Keratinocyte (primary cell): ENCODE measurements at regions not wholly inside any gene's neighbourhood (a gene's known extent, or its start where the extent isn't known, plus 50 kb on each side); places are given as distances from the start of the nearest gene placed in this dataset.
"Not testable (repeated sequence)": the region's sequence is repeated elsewhere in the genome, so short reads cannot be mapped to it uniquely, and the experiment has no call there.

Experiments used
- DNase-seq: peaks from one replicate; pipeline ENCODE4 v3.0.0-alpha.2; 2011; ENCODE audit warnings: low read depth, missing footprints, low spot score
- FAIRE-seq: peaks from 2 replicates; lab custom pipeline; 2011; peaks lifted over from hg19 to GRCh38; lab: Jason Lieb, UNC
- H2AFZ ChIP-seq: 2 replicates; pipeline ENCODE4 v1.6.0; 2012; ENCODE audit warnings: low read length, control low read depth, inconsistent platforms; ENCODE audit not compliant: control insufficient read depth
- H3K27ac ChIP-seq: 2 replicates; pipeline ENCODE4 v1.5.1; 2011; ENCODE audit warnings: low read length; ENCODE audit not compliant: control insufficient read depth, insufficient read depth
- H3K27me3 ChIP-seq: 3 replicates; pipeline ENCODE4 v1.6.0; 2011; ENCODE audit warnings: low read length; ENCODE audit not compliant: control insufficient read depth, insufficient read depth; ENCODE audit errors: extremely low read depth
- H3K36me3 ChIP-seq, 2 experiments: 2 replicates in 1 of 2; 3 replicates in 1 of 2; pipeline ENCODE4 v1.5.1; 2011; ENCODE audit warnings: low read length in 2 of 2, mild to moderate bottlenecking in 1 of 2; ENCODE audit not compliant: control insufficient read depth in 2 of 2, insufficient read depth in 2 of 2; ENCODE audit errors: extremely low read depth in 1 of 2
- H3K4me1 ChIP-seq: 3 replicates; pipeline ENCODE4 v1.5.1; 2011; ENCODE audit warnings: low read length; ENCODE audit not compliant: control insufficient read depth, insufficient read depth; ENCODE audit errors: extremely low read depth
- H3K4me2 ChIP-seq: 3 replicates; pipeline ENCODE4 v1.6.0; 2011; ENCODE audit warnings: low read depth, low read length; ENCODE audit not compliant: control insufficient read depth, insufficient read depth; ENCODE audit errors: extremely low read depth
- H3K4me3 ChIP-seq, 3 experiments: fragments of 200-600 bp in 1 of 3; sonication (generic) in 1 of 3; 2 replicates in 2 of 3; 3 replicates in 1 of 3; pipeline ENCODE4 v1.5.1; 2011 to 2016; ENCODE audit warnings: low read length in 3 of 3, mild to moderate bottlenecking in 3 of 3, control low read depth in 2 of 3, inconsistent platforms in 1 of 3, low read depth in 1 of 3, mixed read lengths in 1 of 3, mixed run types in 1 of 3, moderate library complexity in 1 of 3; ENCODE audit not compliant: control insufficient read depth in 2 of 3, insufficient read depth in 2 of 3; ENCODE audit errors: extremely low read depth in 1 of 3
- H3K79me2 ChIP-seq: 2 replicates; pipeline ENCODE4 v1.6.0; 2012; ENCODE audit warnings: low read length; ENCODE audit not compliant: control insufficient read depth, insufficient read depth
- H3K9ac ChIP-seq: 3 replicates; pipeline ENCODE4 v1.6.0; 2011; ENCODE audit warnings: low read length; ENCODE audit not compliant: control insufficient read depth, insufficient read depth; ENCODE audit errors: extremely low read depth
- H3K9me1 ChIP-seq: 3 replicates; pipeline ENCODE4 v1.6.0; 2011; ENCODE audit warnings: low read length; ENCODE audit not compliant: control insufficient read depth, insufficient read depth; ENCODE audit errors: extremely low read depth
- H3K9me3 ChIP-seq: 2 replicates; pipeline ENCODE4 v1.5.1; 2012; ENCODE audit warnings: low read depth, low read length; ENCODE audit not compliant: control insufficient read depth
- H4K20me1 ChIP-seq: 3 replicates; pipeline ENCODE4 v1.6.0; 2011; ENCODE audit warnings: low read length; ENCODE audit not compliant: control insufficient read depth, insufficient read depth; ENCODE audit errors: extremely low read depth
- CTCF ChIP-seq, 3 experiments: IDR thresholded peaks in 1 of 3; conservative IDR thresholded peaks in 1 of 3; optimal IDR thresholded peaks in 1 of 3; 2 replicates in 2 of 3; 3 replicates in 1 of 3; pipeline versions ENCODE3 to v1.5.1; 2011; ENCODE audit warnings: low read length in 3 of 3, mild to moderate bottlenecking in 3 of 3, moderate library complexity in 2 of 3, control low read depth in 1 of 3, inconsistent platforms in 1 of 3; ENCODE audit not compliant: insufficient read depth in 2 of 3; ENCODE audit errors: extremely low read depth in 1 of 3
- EZH2 ChIP-seq: IDR thresholded peaks from one replicate; pipeline ENCODE4 v1.6.1; 2012; ENCODE audit warnings: inconsistent platforms, mild to moderate bottlenecking, low read length, moderate library complexity
- dilution Hi-C: fragments of 300-500 bp; cut with MboI; formaldehyde crosslinking; loops from one replicate; pipeline ENCODE4 v1.7.0; 2020; ENCODE audit warnings: low sequenced_read_pairs; ENCODE audit not compliant: extremely low pct_ligation_motif_present

GRCh38 chr22:47406180-47406834 is 643.9 kb downstream of the TBC1D22A start:
- Histone ChIP-seq H3K4me2 (no peak overlapping the region), H3K4me3 (no peak overlapping the region), H3K9me1 (no peaks in the 10 kb centered on the region), H3K27ac (no peak overlapping the region), H3K36me3 (no peaks in the 10 kb centered on the region), H3K9ac (no peak overlapping the region), H2AFZ (no peak overlapping the region), H4K20me1 (no peaks in the 10 kb centered on the region), H3K4me1 (no peaks in the 10 kb centered on the region), H3K27me3 (no peaks in the 10 kb centered on the region), H3K9me3 (peaks cover 6% of the 10 kb centered on the region), H3K79me2 (no peaks in the 10 kb centered on the region)
- no peak for DNase-seq
- no peak for FAIRE-seq
- dilution Hi-C loops = no loop called here
- no peak for TF ChIP-seq EZH2
- no peak for TF ChIP-seq CTCF (optimal IDR thresholded peaks at IDR 0.05 in 1 of 3, IDR thresholded peaks at IDR 0.05 in 1 of 3, conservative IDR thresholded peaks at IDR 0.05 in 1 of 3; ENCODE audit: extremely low read depth in 1 of 3, insufficient read depth in 2 of 3, low read length in 3 of 3)

GRCh38 chr22:47405222-47405621 is 642.8 kb downstream of the TBC1D22A start:
- H3K9me3 ChIP-seq, H3K27me3 ChIP-seq, DNase-seq, H4K20me1 ChIP-seq, H3K4me3 ChIP-seq, FAIRE-seq, H3K4me2 ChIP-seq, H3K36me3 ChIP-seq, H2AFZ ChIP-seq, dilution Hi-C loops, H3K27ac ChIP-seq, H3K4me1 ChIP-seq, H3K9me1 ChIP-seq, H3K9ac ChIP-seq, H3K79me2 ChIP-seq: not testable (repeated sequence)
